ENCODE measurements at regions not wholly inside any gene's neighbourhood (a gene's known extent, or its start where the extent isn't known, plus 50 kb on each side); places are given as distances from the start of the nearest gene placed in this dataset.

- H3K36me3 Mint-ChIP-seq (ENCODE audit: low read depth), result no peaks in the 10 kb centered on the region
- H3K4me3 Mint-ChIP-seq, result no peak overlapping the region
- no peaks in the 10 kb centered on the region for H3K9me3 Mint-ChIP-seq (ENCODE audit: insufficient read depth)
- CTCF ChIA-PET, result interaction anchor here (1.1 to 1.6 kb wide), 3 partner anchors 49 to 105 kb away, joined by 3 to 5 read pairs (median 5); no protein-coding TSS in a partner anchor
- POLR2A ChIA-PET, result no interaction called here
- no peak overlapping the region for H3K27ac Mint-ChIP-seq
- DNase-seq (no peak), ATAC-seq (no peak)
- no peaks in the 10 kb centered on the region for H3K4me1 Mint-ChIP-seq (ENCODE audit: low read depth)
- H3K27me3 Mint-ChIP-seq (ENCODE audit: low read depth), result peaks cover 14% of the 10 kb centered on the region
These were observed 50.9 kb upstream of the WNT11 start for GRCh38 chr11:76257074-76257719.

DNA sequence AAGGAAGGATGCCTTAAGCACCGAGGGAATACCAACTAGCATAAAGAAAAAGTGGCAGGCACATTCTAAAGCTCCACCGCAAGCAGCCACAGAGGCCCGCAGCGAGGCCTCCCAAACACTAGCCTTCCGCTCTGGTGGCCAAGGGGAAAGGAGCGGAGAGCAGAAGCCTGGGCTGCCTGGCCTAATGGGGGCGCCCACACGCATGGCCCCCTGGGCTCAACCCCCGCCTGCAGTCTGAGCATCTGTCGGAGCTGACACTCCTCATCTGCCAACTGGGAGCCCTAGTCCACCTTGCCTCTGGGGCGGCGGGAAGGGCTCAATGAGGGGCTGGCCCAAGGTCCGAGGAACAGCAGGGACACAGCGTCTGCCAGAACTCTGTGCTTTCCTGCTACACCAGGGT lies 50.1 kb upstream of the WNT11 start:
- ChIA-PET CTCF (interaction anchor here (1.5 kb wide), 2 partner anchors 48 to 49 kb away, joined by 3 to 5 read pairs; no protein-coding TSS in a partner anchor), POLR2A (interaction anchor here (1.5 kb wide), 1 partner anchor 10 kb away, joined by 3 read pairs; no protein-coding TSS in a partner anchor)
- Mint-ChIP-seq H3K9me3 (ENCODE audit: insufficient read depth) (no peaks in the 10 kb centered on the region), H3K27ac (no peak overlapping the region), H3K36me3 (ENCODE audit: low read depth) (no peaks in the 10 kb centered on the region), H3K4me3 (no peak overlapping the region), H3K27me3 (ENCODE audit: low read depth) (peaks cover 14% of the 10 kb centered on the region), H3K4me1 (ENCODE audit: low read depth) (no peaks in the 10 kb centered on the region)
- DNase-seq (no peak), ATAC-seq (no peak)
